ENCODE measurements at regions not wholly inside any gene's neighbourhood (a gene's known extent, or its start where the extent isn't known, plus 50 kb on each side); places are given as distances from the start of the nearest gene placed in this dataset.

- H3K79me2 ChIP-seq (ENCODE audit: insufficient read depth, low read length) = no peaks in the 10 kb centered on the region
- TF ChIP-seq EZH2 (IDR thresholded peaks at IDR 0.05; ENCODE audit: borderline replicate concordance, low read length) = no peak
- no peak for TF ChIP-seq CTCF (IDR thresholded peaks at IDR 0.05; ENCODE audit: low read length)
- H3K9me3 ChIP-seq (ENCODE audit: low read length) = no peaks in the 10 kb centered on the region
- H3K27me3 ChIP-seq (ENCODE audit: insufficient read depth, low read length) = no peaks in the 10 kb centered on the region
- no peak overlapping the region for H3K27ac ChIP-seq (ENCODE audit: low read depth, low read length, poor library complexity, severe bottlenecking)
- H3K4me2 ChIP-seq (ENCODE audit: low read length) = no peak overlapping the region
- no peak overlapping the region for H2AFZ ChIP-seq (ENCODE audit: low read length)
- no peaks in the 10 kb centered on the region for H3F3A ChIP-seq (ENCODE audit: insufficient read depth, low read length)
- no peaks in the 10 kb centered on the region for H3K4me1 ChIP-seq (ENCODE audit: insufficient read depth, low read length, severe bottlenecking)
- H3K9me2 ChIP-seq (ENCODE audit: low read depth, low read length) = no peaks in the 10 kb centered on the region
- H3K9ac ChIP-seq (ENCODE audit: low read length) = no peak overlapping the region
- H3K36me3 ChIP-seq (ENCODE audit: insufficient read depth, low read length) = no peaks in the 10 kb centered on the region
- H3K4me3 ChIP-seq (ENCODE audit: low read depth, low read length, poor library complexity, severe bottlenecking) = no peak overlapping the region
- H4K20me1 ChIP-seq (ENCODE audit: insufficient read depth, low read length) = no peaks in the 10 kb centered on the region
These were observed 538.9 kb upstream of the FLRT2 start for GRCh38 chr14:84991021-84991420.

GRCh38 chr14:84998216-84998615 lies 531.7 kb upstream of the FLRT2 start:
- Histone ChIP-seq H3K27ac (ENCODE audit: low read depth, low read length, poor library complexity, severe bottlenecking) (no peak overlapping the region), H3K36me3 (ENCODE audit: insufficient read depth, low read length) (no peaks in the 10 kb centered on the region), H4K20me1 (ENCODE audit: insufficient read depth, low read length) (no peaks in the 10 kb centered on the region), H3K4me1 (ENCODE audit: insufficient read depth, low read length, severe bottlenecking) (no peaks in the 10 kb centered on the region), H3F3A (ENCODE audit: insufficient read depth, low read length) (no peaks in the 10 kb centered on the region), H3K4me2 (ENCODE audit: low read length) (no peak overlapping the region), H3K9me2 (ENCODE audit: low read depth, low read length) (no peaks in the 10 kb centered on the region), H3K9me3 (ENCODE audit: low read length) (no peaks in the 10 kb centered on the region), H3K4me3 (ENCODE audit: low read depth, low read length, poor library complexity, severe bottlenecking) (no peak overlapping the region), H3K27me3 (ENCODE audit: insufficient read depth, low read length) (no peaks in the 10 kb centered on the region), H3K9ac (ENCODE audit: low read length) (no peak overlapping the region), H2AFZ (ENCODE audit: low read length) (no peak overlapping the region), H3K79me2 (ENCODE audit: insufficient read depth, low read length) (no peaks in the 10 kb centered on the region)
- TF ChIP-seq CTCF (IDR thresholded peaks at IDR 0.05; ENCODE audit: low read length) (no peak), EZH2 (IDR thresholded peaks at IDR 0.05; ENCODE audit: borderline replicate concordance, low read length) (no peak)

- Histone ChIP-seq H3K79me2 (ENCODE audit: insufficient read depth, low read length) (no peaks in the 10 kb centered on the region), H3K27me3 (ENCODE audit: insufficient read depth, low read length) (no peaks in the 10 kb centered on the region), H3F3A (ENCODE audit: insufficient read depth, low read length) (no peaks in the 10 kb centered on the region), H4K20me1 (ENCODE audit: insufficient read depth, low read length) (no peaks in the 10 kb centered on the region), H3K9ac (ENCODE audit: low read length) (no peak overlapping the region), H3K9me2 (ENCODE audit: low read depth, low read length) (no peaks in the 10 kb centered on the region), H3K4me2 (ENCODE audit: low read length) (no peak overlapping the region), H3K27ac (ENCODE audit: low read depth, low read length, poor library complexity, severe bottlenecking) (no peak overlapping the region), H3K4me3 (ENCODE audit: low read depth, low read length, poor library complexity, severe bottlenecking) (no peak overlapping the region), H3K36me3 (ENCODE audit: insufficient read depth, low read length) (no peaks in the 10 kb centered on the region), H3K9me3 (ENCODE audit: low read length) (no peaks in the 10 kb centered on the region), H2AFZ (ENCODE audit: low read length) (no peak overlapping the region), H3K4me1 (ENCODE audit: insufficient read depth, low read length, severe bottlenecking) (no peaks in the 10 kb centered on the region)
- TF ChIP-seq CTCF (IDR thresholded peaks at IDR 0.05; ENCODE audit: low read length) = no peak
- no peak for TF ChIP-seq EZH2 (IDR thresholded peaks at IDR 0.05; ENCODE audit: borderline replicate concordance, low read length)
These were observed 527.1 kb upstream of the FLRT2 start for GRCh38 chr14:85002846-85003245.
